Fibroblast of lung (primary cell): ENCODE measurements at regions not wholly inside any gene's neighbourhood (a gene's known extent, or its start where the extent isn't known, plus 50 kb on each side); places are given as distances from the start of the nearest gene placed in this dataset.
A peak's percentile ranks its signal among the peaks of the same experiment; 100 is the strongest.

Source experiments
- DNase-seq, 2 donors: peaks; one replicate each; pipeline versions ENCODE4 v3.0.0 to v3.0.0-alpha.2; 2010; ENCODE audit warnings: low read depth in 2 of 2
- H2AFZ ChIP-seq: 2 replicates; pipeline ENCODE4 v1.5.1; 2012; ENCODE audit warnings: low read length, control low read depth, inconsistent platforms
- H3K27ac ChIP-seq: 2 replicates; pipeline ENCODE4 v1.5.1; 2011; ENCODE audit warnings: low read length, control low read depth; ENCODE audit not compliant: insufficient read depth
- H3K27me3 ChIP-seq: 2 replicates; pipeline ENCODE4 v1.5.1; 2011; ENCODE audit warnings: mild to moderate bottlenecking, low read length; ENCODE audit not compliant: control insufficient read depth, insufficient read depth
- H3K36me3 ChIP-seq: 2 replicates; pipeline ENCODE4 v1.5.1; 2011; ENCODE audit warnings: low read length; ENCODE audit not compliant: control insufficient read depth, insufficient read depth
- H3K4me1 ChIP-seq: 2 replicates; pipeline ENCODE4 v1.5.1; 2011; ENCODE audit warnings: low read length; ENCODE audit not compliant: control insufficient read depth, insufficient read depth; ENCODE audit errors: extremely low read depth
- H3K4me2 ChIP-seq: 2 replicates; pipeline ENCODE4 v1.5.1; 2011; ENCODE audit warnings: low read length, control low read depth; ENCODE audit not compliant: insufficient read depth; ENCODE audit errors: extremely low read depth
- H3K4me3 ChIP-seq, 4 experiments: fragments of 200-600 bp in 1 of 4; sonication (generic) in 1 of 4; replicated peaks in 1 of 4; 2 replicates each; pipeline ENCODE4 v1.5.1; 2011 to 2016; ENCODE audit warnings: low read length in 4 of 4, low read depth in 3 of 4, mild to moderate bottlenecking in 3 of 4, control low read depth in 2 of 4, inconsistent platforms in 1 of 4, mixed read lengths in 1 of 4; ENCODE audit not compliant: insufficient read depth in 1 of 4; ENCODE audit errors: control extremely low read depth in 1 of 4
- H3K79me2 ChIP-seq: 2 replicates; pipeline ENCODE4 v1.5.1; 2012; ENCODE audit warnings: mild to moderate bottlenecking, low read length, inconsistent platforms; ENCODE audit not compliant: control insufficient read depth, insufficient read depth
- H3K9ac ChIP-seq: 2 replicates; pipeline ENCODE4 v1.5.1; 2011; ENCODE audit warnings: mild to moderate bottlenecking, low read length, control low read depth; ENCODE audit not compliant: insufficient read depth
- H3K9me3 ChIP-seq: 2 replicates; pipeline ENCODE4 v1.5.1; 2012; ENCODE audit warnings: low read depth, low read length; ENCODE audit not compliant: control insufficient read depth, insufficient read depth
- H4K20me1 ChIP-seq: 2 replicates; pipeline ENCODE4 v1.5.1; 2011; ENCODE audit warnings: low read length; ENCODE audit not compliant: control insufficient read depth, insufficient read depth; ENCODE audit errors: extremely low read depth
- CTCF ChIP-seq, 2 donors: IDR thresholded peaks in 1 of 2; conservative IDR thresholded peaks in 1 of 2; 1 replicate in 1 of 2; 2 replicates in 1 of 2; pipeline ENCODE4 v1.5.1; 2011 to 2012; ENCODE audit warnings: low read length in 2 of 2, control low read depth in 1 of 2, inconsistent platforms in 1 of 2, low read depth in 1 of 2, mild to moderate bottlenecking in 1 of 2
- EZH2 ChIP-seq: IDR thresholded peaks from 2 replicates; pipeline ENCODE4 v1.5.1; 2012; ENCODE audit warnings: low read length, control low read depth, mild to moderate bottlenecking; ENCODE audit errors: missing control alignments

- DNase-seq: peak; percentile 46 to 59
- H3K4me3 ChIP-seq: no peak overlapping the region
- no peaks in the 10 kb centered on the region for H3K27me3 ChIP-seq
- no peak overlapping the region for H3K27ac ChIP-seq
- H3K36me3 ChIP-seq: no peaks in the 10 kb centered on the region
- H3K4me2 ChIP-seq: no peak overlapping the region
- H3K4me1 ChIP-seq: peaks cover 9% of the 10 kb centered on the region
- no peak overlapping the region for H2AFZ ChIP-seq
- H4K20me1 ChIP-seq: no peaks in the 10 kb centered on the region
- TF ChIP-seq CTCF (conservative IDR thresholded peaks at IDR 0.05 in 1 of 2, IDR thresholded peaks at IDR 0.05 in 1 of 2; ENCODE audit: low read depth in 1 of 2, low read length in 2 of 2): no peak
- TF ChIP-seq EZH2: no peak
- no peak overlapping the region for H3K9ac ChIP-seq
- no peaks in the 10 kb centered on the region for H3K79me2 ChIP-seq
- H3K9me3 ChIP-seq: no peaks in the 10 kb centered on the region
Measured at GRCh38 chr4:138736362-138736761, 279.2 kb upstream of the NOCT start.

GRCh38 chr4:138734746-138735145 is 280.8 kb upstream of the NOCT start:
- TF ChIP-seq CTCF (conservative IDR thresholded peaks at IDR 0.05 in 1 of 2, IDR thresholded peaks at IDR 0.05 in 1 of 2; ENCODE audit: low read depth in 1 of 2, low read length in 2 of 2): no peak
- TF ChIP-seq EZH2: no peak

GRCh38 chr4:138728566-138728965 is 287.0 kb upstream of the NOCT start:
- Histone ChIP-seq H3K9me3 (no peaks in the 10 kb centered on the region), H3K4me2 (no peak overlapping the region), H3K36me3 (no peaks in the 10 kb centered on the region), H3K4me1 (no peaks in the 10 kb centered on the region), H2AFZ (no peak overlapping the region), H3K4me3 (no peak overlapping the region), H3K27me3 (no peaks in the 10 kb centered on the region), H3K27ac (no peak overlapping the region), H4K20me1 (no peaks in the 10 kb centered on the region), H3K9ac (no peak overlapping the region), H3K79me2 (no peaks in the 10 kb centered on the region)
- no peak for DNase-seq
- TF ChIP-seq CTCF (conservative IDR thresholded peaks at IDR 0.05 in 1 of 2, IDR thresholded peaks at IDR 0.05 in 1 of 2; ENCODE audit: low read depth in 1 of 2, low read length in 2 of 2) (no peak), EZH2 (no peak)

More at GRCh38 chr4:138734746-138735145, 280.8 kb upstream of the NOCT start:
- Histone ChIP-seq H3K9ac (no peak overlapping the region), H3K79me2 (no peaks in the 10 kb centered on the region), H3K9me3 (no peaks in the 10 kb centered on the region), H3K4me3 (no peak overlapping the region), H3K27ac (no peak overlapping the region), H3K27me3 (no peaks in the 10 kb centered on the region), H4K20me1 (no peaks in the 10 kb centered on the region), H2AFZ (no peak overlapping the region), H3K36me3 (no peaks in the 10 kb centered on the region), H3K4me2 (no peak overlapping the region), H3K4me1 (peaks cover 9% of the 10 kb centered on the region)
- DNase-seq: peak; percentile 71 to 94
